B cell (primary cell): ENCODE measurements at regions not wholly inside any gene's neighbourhood (a gene's known extent, or its start where the extent isn't known, plus 50 kb on each side); places are given as distances from the start of the nearest gene placed in this dataset.

Experiments used
- ATAC-seq: fragments of 200-7000 bp; cut with Tn5 transposase; one replicate; pipeline ENCODE4 v1.10.0; 2021; ENCODE audit warnings: low read depth, mild to moderate bottlenecking, moderate number of reproducible peaks, moderate library complexity
- CTCF ChIA-PET: fragments of 350-600 bp; sonication (Branson Sonifier 250); formaldehyde crosslinking; loops from one replicate; lab custom pipeline; 2021; ENCODE audit warnings: antibody characterized with exemption, inconsistent platforms; lab: Charles Lee
- POLR2A ChIA-PET: fragments of 350-600 bp; sonication (Branson Sonifier 250); formaldehyde crosslinking; loops from one replicate; lab custom pipeline; 2021; ENCODE audit warnings: antibody characterized with exemption; lab: Charles Lee
- DNase-seq: peaks from one replicate; pipeline ENCODE4 v3.0.0; 2013
- H2AFZ ChIP-seq: 2 replicates; pipeline ENCODE4 v1.6.1; 2012; ENCODE audit warnings: mild to moderate bottlenecking, low read depth, low read length; ENCODE audit not compliant: insufficient read depth, poor library complexity, severe bottlenecking
- H3K27ac ChIP-seq, 2 donors: 1 replicate in 1 of 2; 2 replicates in 1 of 2; pipeline ENCODE4 v1.5.1; 2012 to 2013; ENCODE audit warnings: low read length in 2 of 2, mild to moderate bottlenecking in 2 of 2, moderate library complexity in 1 of 2
- H3K27me3 ChIP-seq, 4 experiments: fragments of 200-600 bp in 1 of 4; sonication (generic) in 1 of 4; replicated peaks in 1 of 4; 1 replicate in 2 of 4; 2 replicates in 2 of 4; pipeline versions ENCODE4 v1.6.1 to v1.7.0; 2013 to 2016; ENCODE audit warnings: low read length in 3 of 4, mild to moderate bottlenecking in 2 of 4, mixed read lengths in 1 of 4, moderate library complexity in 1 of 4; ENCODE audit not compliant: insufficient read depth in 4 of 4, control insufficient read depth in 3 of 4; ENCODE audit errors: control extremely low read depth in 1 of 4
- H3K36me3 ChIP-seq, 2 experiments: replicated peaks in 1 of 2; 1 replicate in 1 of 2; 2 replicates in 1 of 2; pipeline versions ENCODE4 v1.6.1 to v1.7.1; 2013; ENCODE audit warnings: low read length in 1 of 2; ENCODE audit not compliant: insufficient read depth in 2 of 2, control insufficient read depth in 1 of 2; ENCODE audit errors: control extremely low read depth in 1 of 2, extremely low read depth in 1 of 2
- H3K4me1 ChIP-seq, 2 donors: fragments of 200-600 bp in 1 of 2; sonication (generic) in 1 of 2; 1 replicate in 1 of 2; 2 replicates in 1 of 2; pipeline versions ENCODE4 v1.5.1 to v1.6.1; 2013 to 2017; ENCODE audit warnings: low read length in 2 of 2; ENCODE audit not compliant: control insufficient read depth in 2 of 2, insufficient read depth in 2 of 2
- H3K4me2 ChIP-seq: replicated peaks from 2 replicates; pipeline ENCODE3; 2012; ENCODE audit warnings: mild to moderate bottlenecking, low read depth, low read length; ENCODE audit not compliant: poor library complexity, severe bottlenecking
- H3K4me3 ChIP-seq, 5 experiments: fragments of 200-600 bp in 1 of 5; sonication (generic) in 1 of 5; 1 replicate in 3 of 5; 2 replicates in 2 of 5; pipeline versions ENCODE4 v1.5.1 to v1.7.0; 2011 to 2016; ENCODE audit warnings: low read length in 4 of 5, mild to moderate bottlenecking in 4 of 5, low read depth in 2 of 5, control low read depth in 1 of 5, moderate library complexity in 1 of 5; ENCODE audit not compliant: insufficient read depth in 1 of 5; ENCODE audit errors: control extremely low read depth in 1 of 5, extremely low read depth in 1 of 5
- H3K79me2 ChIP-seq: fragments of 200-600 bp; sonication (generic); one replicate; pipeline ENCODE4 v1.6.0; 2016; ENCODE audit warnings: low read length; ENCODE audit not compliant: control insufficient read depth, insufficient read depth
- H3K9ac ChIP-seq: fragments of 200-600 bp; sonication (generic); 2 replicates; pipeline ENCODE4 v1.6.1; 2017; ENCODE audit warnings: mild to moderate bottlenecking, low read length, moderate library complexity
- H3K9me3 ChIP-seq, 3 donors: one replicate each; pipeline versions ENCODE4 v1.6.1 to v1.7.1; 2013; ENCODE audit warnings: low read length in 2 of 3; ENCODE audit not compliant: control insufficient read depth in 2 of 3, insufficient read depth in 1 of 3; ENCODE audit errors: control extremely low read depth in 1 of 3
- H4K20me1 ChIP-seq: 2 replicates; pipeline ENCODE4 v1.6.0; 2012; ENCODE audit warnings: mild to moderate bottlenecking, low read length; ENCODE audit not compliant: insufficient read depth, control insufficient read depth, poor library complexity, severe bottlenecking
- H3K27ac Mint-ChIP-seq: one replicate; pipeline ENCODE4 v1.8.0; 2021; ENCODE audit warnings: mixed read lengths
- H3K27me3 Mint-ChIP-seq: one replicate; pipeline ENCODE4 v1.8.0; 2021; ENCODE audit warnings: mixed read lengths
- H3K4me1 Mint-ChIP-seq: one replicate; pipeline ENCODE4 v1.8.0; 2021; ENCODE audit warnings: mixed read lengths
- H3K4me3 Mint-ChIP-seq: one replicate; pipeline ENCODE4 v1.8.0; 2021; ENCODE audit warnings: mixed read lengths
- H3K9me3 Mint-ChIP-seq: one replicate; pipeline ENCODE4 v1.8.0; 2022; ENCODE audit warnings: mixed read lengths; ENCODE audit not compliant: insufficient read depth
- EZH2 ChIP-seq: IDR thresholded peaks from 2 replicates; pipeline ENCODE4 v1.6.1; 2012; ENCODE audit warnings: borderline replicate concordance, low read depth, mild to moderate bottlenecking, moderate library complexity, low read length; ENCODE audit not compliant: insufficient read depth, poor library complexity, severe bottlenecking
- WGBS: methylation state at CpG from one replicate; pipeline ENCODE4 v1.1.5; 2013; ENCODE audit warnings: missing lambda C conversion rate; ENCODE audit not compliant: insufficient coverage; 5-methylcytosine and 5-hydroxymethylcytosine counted together
- intact Hi-C: fragments of 100-400 bp; cut with micrococcal nuclease; formaldehyde crosslinking; loops from one replicate; pipeline ENCODE4 v1.10.0; 2022
- TF ChIP-seq, protein P1 (sequence below): fragments of 200-600 bp; IDR thresholded peaks from one replicate; pipeline ENCODE4 v1.8.0; 2022; ENCODE audit warnings: antibody characterized with exemption, mild to moderate bottlenecking

- H3K4me3 ChIP-seq, result no peak overlapping the region
- H3K27ac ChIP-seq, result no peak overlapping the region
- H3K4me2 ChIP-seq, result no peak overlapping the region
- DNase-seq (no peak), ATAC-seq (no peak)
- no peaks in the 10 kb centered on the region for H3K4me1 Mint-ChIP-seq
- intact Hi-C loops, result no loop called here
- no peaks in the 10 kb centered on the region for H3K36me3 ChIP-seq
- no peak overlapping the region for H3K4me3 Mint-ChIP-seq
- peaks cover 14% of the 10 kb centered on the region for H3K27me3 Mint-ChIP-seq
- H3K9me3 ChIP-seq, result no peaks in the 10 kb centered on the region
- H3K9me3 Mint-ChIP-seq, result no peaks in the 10 kb centered on the region
- no peak overlapping the region for H3K27ac Mint-ChIP-seq
- no peaks in the 10 kb centered on the region for H3K27me3 ChIP-seq
- no peaks in the 10 kb centered on the region for H3K79me2 ChIP-seq
- H3K9ac ChIP-seq, result no peak overlapping the region
- TF ChIP-seq, protein P1, sequence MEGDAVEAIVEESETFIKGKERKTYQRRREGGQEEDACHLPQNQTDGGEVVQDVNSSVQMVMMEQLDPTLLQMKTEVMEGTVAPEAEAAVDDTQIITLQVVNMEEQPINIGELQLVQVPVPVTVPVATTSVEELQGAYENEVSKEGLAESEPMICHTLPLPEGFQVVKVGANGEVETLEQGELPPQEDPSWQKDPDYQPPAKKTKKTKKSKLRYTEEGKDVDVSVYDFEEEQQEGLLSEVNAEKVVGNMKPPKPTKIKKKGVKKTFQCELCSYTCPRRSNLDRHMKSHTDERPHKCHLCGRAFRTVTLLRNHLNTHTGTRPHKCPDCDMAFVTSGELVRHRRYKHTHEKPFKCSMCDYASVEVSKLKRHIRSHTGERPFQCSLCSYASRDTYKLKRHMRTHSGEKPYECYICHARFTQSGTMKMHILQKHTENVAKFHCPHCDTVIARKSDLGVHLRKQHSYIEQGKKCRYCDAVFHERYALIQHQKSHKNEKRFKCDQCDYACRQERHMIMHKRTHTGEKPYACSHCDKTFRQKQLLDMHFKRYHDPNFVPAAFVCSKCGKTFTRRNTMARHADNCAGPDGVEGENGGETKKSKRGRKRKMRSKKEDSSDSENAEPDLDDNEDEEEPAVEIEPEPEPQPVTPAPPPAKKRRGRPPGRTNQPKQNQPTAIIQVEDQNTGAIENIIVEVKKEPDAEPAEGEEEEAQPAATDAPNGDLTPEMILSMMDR, result no peak
- no peak for TF ChIP-seq EZH2
- POLR2A ChIA-PET, result no interaction called here
- H4K20me1 ChIP-seq, result no peaks in the 10 kb centered on the region
- no peaks in the 10 kb centered on the region for H3K4me1 ChIP-seq
- H2AFZ ChIP-seq, result no peak overlapping the region
- 40% methylated on average over 2 of the region's 6 CpGs for WGBS
- CTCF ChIA-PET, result no interaction called here
Measured at GRCh38 chr9:19660019-19660418, 128.8 kb downstream of the SLC24A2 start.

GRCh38 chr9:19656704-19657103 is 132.1 kb downstream of the SLC24A2 start:
- Histone ChIP-seq H3K4me2 (no peak overlapping the region), H3K36me3 (no peaks in the 10 kb centered on the region), H4K20me1 (no peaks in the 10 kb centered on the region), H3K9ac (no peak overlapping the region), H3K9me3 (no peaks in the 10 kb centered on the region), H3K4me3 (no peak overlapping the region), H3K27me3 (no peaks in the 10 kb centered on the region), H3K27ac (no peak overlapping the region), H2AFZ (no peak overlapping the region), H3K79me2 (no peaks in the 10 kb centered on the region), H3K4me1 (no peaks in the 10 kb centered on the region)
- Mint-ChIP-seq H3K27ac (no peak overlapping the region), H3K4me3 (no peak overlapping the region), H3K4me1 (no peaks in the 10 kb centered on the region), H3K27me3 (peaks cover 9% of the 10 kb centered on the region), H3K9me3 (no peaks in the 10 kb centered on the region)
- intact Hi-C loops, result no loop called here
- CTCF ChIA-PET, result no interaction called here
- 90% methylated on average over 4 of the region's 4 CpGs for WGBS
- POLR2A ChIA-PET, result no interaction called here
- DNase-seq, result no peak
- TF ChIP-seq, protein P1, result no peak
- no peak for TF ChIP-seq EZH2
- ATAC-seq, result no peak
